Left ventricle myocardium inferior (tissue), 1 donor: ENCODE measurements at regions not wholly inside any gene's neighbourhood (a gene's known extent, or its start where the extent isn't known, plus 50 kb on each side); places are given as distances from the start of the nearest gene placed in this dataset.

Experiments
- DNase-seq: peaks from one replicate; pipeline ENCODE4 v3.0.0-alpha.2; 2020
- H3K27ac ChIP-seq: fragments of 200-600 bp; replicated peaks from 2 replicates; pipeline ENCODE4 v1.8.0; 2021
- H3K27me3 ChIP-seq: fragments of 200-600 bp; 2 replicates; pipeline ENCODE4 v1.8.0; 2021; ENCODE audit warnings: low read depth
- H3K36me3 ChIP-seq: fragments of 200-600 bp; 2 replicates; pipeline ENCODE4 v1.8.0; 2021
- H3K4me1 ChIP-seq: fragments of 200-600 bp; 2 replicates; pipeline ENCODE4 v1.8.0; 2021
- H3K4me3 ChIP-seq: fragments of 200-600 bp; 2 replicates; pipeline ENCODE4 v1.8.0; 2021; ENCODE audit warnings: mild to moderate bottlenecking, moderate library complexity
- H3K9me3 ChIP-seq: fragments of 200-600 bp; replicated peaks from 2 replicates; pipeline ENCODE4 v1.8.0; 2021
- CTCF ChIP-seq: fragments of 200-600 bp; IDR thresholded peaks from 2 replicates; pipeline ENCODE4 v1.8.0; 2021; ENCODE audit warnings: antibody characterized with exemption, mild to moderate bottlenecking, borderline replicate concordance
- intact Hi-C: fragments of 100-400 bp; cut with micrococcal nuclease; formaldehyde crosslinking; loops from one replicate; pipeline ENCODE4 v1.11.0; 2022
- donor health status: DM: no; HTN: yes; CAD: no; lungs with severe emphysema.

- TF ChIP-seq CTCF = no peak
- intact Hi-C loops = no loop called here
- Histone ChIP-seq H3K4me3 (no peak overlapping the region), H3K27ac (no peak overlapping the region), H3K9me3 (peaks cover 25% of the 10 kb centered on the region), H3K36me3 (no peaks in the 10 kb centered on the region), H3K4me1 (no peaks in the 10 kb centered on the region), H3K27me3 (no peaks in the 10 kb centered on the region)
- DNase-seq = no peak
Observed at GRCh38 chr2:193824474-193824873, 1629.7 kb upstream of the TMEFF2 start.

- intact Hi-C loops = no loop called here
- H3K27ac ChIP-seq = no peak overlapping the region
- DNase-seq = no peak
- no peaks in the 10 kb centered on the region for H3K27me3 ChIP-seq
- H3K4me1 ChIP-seq = no peaks in the 10 kb centered on the region
- no peak for TF ChIP-seq CTCF
- peaks cover 19% of the 10 kb centered on the region for H3K9me3 ChIP-seq
- H3K36me3 ChIP-seq = no peaks in the 10 kb centered on the region
- no peak overlapping the region for H3K4me3 ChIP-seq
Observed at GRCh38 chr2:193818801-193819499, 1624.2 kb upstream of the TMEFF2 start.

- Histone ChIP-seq H3K36me3 (no peaks in the 10 kb centered on the region), H3K4me1 (no peaks in the 10 kb centered on the region), H3K9me3 (no peaks in the 10 kb centered on the region), H3K27me3 (no peaks in the 10 kb centered on the region), H3K27ac (no peak overlapping the region), H3K4me3 (no peak overlapping the region)
- no peak for TF ChIP-seq CTCF
- no peak for DNase-seq
- intact Hi-C loops = no loop called here
Observed at GRCh38 chr2:193816008-193816407, 1621.3 kb upstream of the TMEFF2 start.

GRCh38 chr2:193810533-193810932 lies 1615.8 kb upstream of the TMEFF2 start:
- DNase-seq = no peak

GRCh38 chr2:193808877-193809276 lies 1614.1 kb upstream of the TMEFF2 start:
- H3K4me3 ChIP-seq = no peak overlapping the region
- no peaks in the 10 kb centered on the region for H3K36me3 ChIP-seq
- no peak for TF ChIP-seq CTCF
- H3K27ac ChIP-seq = no peak overlapping the region
- DNase-seq = no peak
- no peaks in the 10 kb centered on the region for H3K27me3 ChIP-seq
- no peaks in the 10 kb centered on the region for H3K4me1 ChIP-seq
- no peaks in the 10 kb centered on the region for H3K9me3 ChIP-seq
- intact Hi-C loops = no loop called here

More at GRCh38 chr2:193810533-193810932, 1615.8 kb upstream of the TMEFF2 start:
- Histone ChIP-seq H3K36me3 (no peaks in the 10 kb centered on the region), H3K27ac (no peak overlapping the region), H3K9me3 (no peaks in the 10 kb centered on the region), H3K4me1 (no peaks in the 10 kb centered on the region), H3K4me3 (no peak overlapping the region), H3K27me3 (no peaks in the 10 kb centered on the region)
- no peak for TF ChIP-seq CTCF
- intact Hi-C loops = no loop called here
